ENCODE measurements at regions not wholly inside any gene's neighbourhood (a gene's known extent, or its start where the extent isn't known, plus 50 kb on each side); places are given as distances from the start of the nearest gene placed in this dataset.

DNA sequence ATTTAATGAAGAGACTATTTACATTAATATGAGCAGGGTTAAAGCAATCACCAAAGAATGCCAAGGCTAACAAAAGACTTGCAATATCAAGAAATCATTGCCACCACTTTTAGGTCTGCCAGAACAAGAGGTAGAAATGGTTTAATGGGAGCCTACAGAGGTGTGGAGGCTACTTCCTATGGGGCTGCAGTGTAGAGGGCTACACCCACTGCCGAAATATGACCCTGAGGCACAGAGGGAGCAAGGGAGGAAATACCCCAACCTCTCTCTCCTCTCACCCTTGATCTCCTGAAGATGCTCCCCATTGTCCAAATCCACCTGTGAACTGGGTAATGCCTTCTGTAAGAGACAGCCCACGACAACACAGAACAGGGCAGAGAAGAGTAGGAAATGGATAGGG lies 315.4 kb downstream of the SMAD2 start:
- ChIA-PET CTCF (no interaction called here), POLR2A (no interaction called here)
- Histone ChIP-seq H3K27me3 (ENCODE audit: control insufficient read depth in 2 of 2, insufficient read depth in 2 of 2, low read length in 2 of 2) (no peaks in the 10 kb centered on the region), H3K9me3 (replicated peaks; ENCODE audit: control insufficient read depth, insufficient read depth, low read length) (no peaks in the 10 kb centered on the region), H2AFZ (ENCODE audit: low read depth, low read length) (no peak overlapping the region), H4K20me1 (replicated peaks; ENCODE audit: control insufficient read depth, extremely low read depth, insufficient read depth, low read length) (no peaks in the 10 kb centered on the region), H3K27ac (ENCODE audit: insufficient read depth, low read depth, low read length) (no peak overlapping the region), H3K9me1 (replicated peaks; ENCODE audit: control insufficient read depth, extremely low read depth, insufficient read depth, low read length) (no peaks in the 10 kb centered on the region), H3K4me2 (ENCODE audit: insufficient read depth, low read length) (no peak overlapping the region), H3K9ac (replicated peaks; ENCODE audit: extremely low read depth, insufficient read depth, low read length) (no peak overlapping the region), H3K36me3 (ENCODE audit: control insufficient read depth in 2 of 2, extremely low read depth in 1 of 2, insufficient read depth in 2 of 2, low read length in 2 of 2) (no peaks in the 10 kb centered on the region), H3K4me3 (replicated peaks in 1 of 3; ENCODE audit: insufficient read depth in 1 of 3, low read depth in 1 of 3, low read length in 3 of 3) (no peak overlapping the region), H3K4me1 (ENCODE audit: control insufficient read depth, extremely low read depth, insufficient read depth, low read length) (no peaks in the 10 kb centered on the region), H3K79me2 (ENCODE audit: control insufficient read depth, insufficient read depth, low read length) (no peaks in the 10 kb centered on the region)
- DNase-seq (ENCODE audit: low read depth, low spot score) (no peak), FAIRE-seq (no peak)
- dilution Hi-C loops (cut with MboI; ENCODE audit: extremely low pct_ligation_motif_present, low sequenced_read_pairs), result no loop called here
- intact Hi-C loops (cut with micrococcal nuclease), result no loop called here
- no peak for TF ChIP-seq MYC (IDR thresholded peaks at IDR 0.05; ENCODE audit: low read depth, low read length)
- TF ChIP-seq POLR2A (IDR thresholded peaks at IDR 0.05; ENCODE audit: low read depth, low read length), result no peak
- no peak for TF ChIP-seq FOS (IDR thresholded peaks at IDR 0.05; ENCODE audit: borderline replicate concordance, insufficient read depth, low read length)
- TF ChIP-seq, protein P1, sequence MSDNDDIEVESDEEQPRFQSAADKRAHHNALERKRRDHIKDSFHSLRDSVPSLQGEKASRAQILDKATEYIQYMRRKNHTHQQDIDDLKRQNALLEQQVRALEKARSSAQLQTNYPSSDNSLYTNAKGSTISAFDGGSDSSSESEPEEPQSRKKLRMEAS (IDR thresholded peaks at IDR 0.05; ENCODE audit: insufficient read depth, insufficient read length), result no peak
- TF ChIP-seq JUN (IDR thresholded peaks at IDR 0.05; ENCODE audit: borderline replicate concordance, insufficient read depth, insufficient read length, low read depth), result no peak
- TF ChIP-seq, protein P2, sequence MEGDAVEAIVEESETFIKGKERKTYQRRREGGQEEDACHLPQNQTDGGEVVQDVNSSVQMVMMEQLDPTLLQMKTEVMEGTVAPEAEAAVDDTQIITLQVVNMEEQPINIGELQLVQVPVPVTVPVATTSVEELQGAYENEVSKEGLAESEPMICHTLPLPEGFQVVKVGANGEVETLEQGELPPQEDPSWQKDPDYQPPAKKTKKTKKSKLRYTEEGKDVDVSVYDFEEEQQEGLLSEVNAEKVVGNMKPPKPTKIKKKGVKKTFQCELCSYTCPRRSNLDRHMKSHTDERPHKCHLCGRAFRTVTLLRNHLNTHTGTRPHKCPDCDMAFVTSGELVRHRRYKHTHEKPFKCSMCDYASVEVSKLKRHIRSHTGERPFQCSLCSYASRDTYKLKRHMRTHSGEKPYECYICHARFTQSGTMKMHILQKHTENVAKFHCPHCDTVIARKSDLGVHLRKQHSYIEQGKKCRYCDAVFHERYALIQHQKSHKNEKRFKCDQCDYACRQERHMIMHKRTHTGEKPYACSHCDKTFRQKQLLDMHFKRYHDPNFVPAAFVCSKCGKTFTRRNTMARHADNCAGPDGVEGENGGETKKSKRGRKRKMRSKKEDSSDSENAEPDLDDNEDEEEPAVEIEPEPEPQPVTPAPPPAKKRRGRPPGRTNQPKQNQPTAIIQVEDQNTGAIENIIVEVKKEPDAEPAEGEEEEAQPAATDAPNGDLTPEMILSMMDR (IDR thresholded peaks at IDR 0.05; ENCODE audit: extremely low read depth in 1 of 2, insufficient read depth in 1 of 2, low read depth in 1 of 2, low read length in 2 of 2), result no peak
- TF ChIP-seq GATA2 (IDR thresholded peaks at IDR 0.05; ENCODE audit: insufficient read depth, insufficient read length, low read depth, low read length), result no peak
- no peak for TF ChIP-seq POLR2AphosphoS5 (IDR thresholded peaks at IDR 0.05; ENCODE audit: insufficient read depth, low read depth, low read length)
- TF ChIP-seq EZH2 (IDR thresholded peaks at IDR 0.05; ENCODE audit: borderline replicate concordance, low read depth, low read length, severe bottlenecking), result no peak
- no TSS peak for BruUV-seq (replicated peaks)
